IMR-90 (cell line): ENCODE measurements at regions not wholly inside any gene's neighbourhood (a gene's known extent, or its start where the extent isn't known, plus 50 kb on each side); places are given as distances from the start of the nearest gene placed in this dataset.

Experiments used
- ATAC-seq: fragments of 200-7000 bp; cut with Tn5 transposase; 2 replicates; pipeline ENCODE4 v1.9.1; 2020; ENCODE audit warnings: low read depth, mild to moderate bottlenecking, moderate library complexity
- BruUV-seq: library from RNA; stranded (reverse); fragments of 400-500 nt; replicated peaks from 2 replicates; lab custom pipeline; 2021; lab: Mats Ljungman, UMichigan
- CTCF ChIA-PET: fragments of 300-600 bp; formaldehyde crosslinking; extraction: SDS; loops from one replicate; lab custom pipeline; 2021; ENCODE audit warnings: antibody characterized with exemption; lab: Yijun Ruan, JAX
- POLR2A ChIA-PET: fragments of 300-600 bp; sonication (Branson Sonifier 250); formaldehyde crosslinking; loops from one replicate; lab custom pipeline; 2022; ENCODE audit warnings: antibody characterized with exemption; ENCODE audit not compliant: unreplicated experiment; lab: Charles Lee
- DNase-seq: peaks from one replicate; pipeline ENCODE4 v3.0.0; 2013
- H2AFZ ChIP-seq: replicated peaks from 2 replicates; pipeline ENCODE3; 2013; ENCODE audit warnings: low read length, mild to moderate bottlenecking; ENCODE audit not compliant: poor library complexity
- H2AK5ac ChIP-seq: 2 replicates; pipeline ENCODE4 v1.6.1; 2013; ENCODE audit warnings: low read depth, low read length, inconsistent platforms
- H2AK9ac ChIP-seq: replicated peaks from 2 replicates; pipeline ENCODE3; 2013; ENCODE audit warnings: mild to moderate bottlenecking, low read depth, low read length, moderate library complexity; ENCODE audit not compliant: poor library complexity
- H2BK120ac ChIP-seq: 2 replicates; pipeline ENCODE4 v1.6.1; 2013; ENCODE audit warnings: low read depth, low read length, inconsistent platforms
- H2BK15ac ChIP-seq: 3 replicates; pipeline ENCODE4 v1.6.1; 2013; ENCODE audit warnings: low read depth, low read length, inconsistent platforms
- H2BK20ac ChIP-seq: 2 replicates; pipeline ENCODE4 v1.6.1; 2013; ENCODE audit warnings: low read depth, mild to moderate bottlenecking, inconsistent platforms, low read length, moderate library complexity
- H2BK5ac ChIP-seq: 2 replicates; pipeline ENCODE4 v1.6.1; 2013; ENCODE audit warnings: mild to moderate bottlenecking, low read depth, low read length, inconsistent platforms; ENCODE audit not compliant: poor library complexity, severe bottlenecking
- H3K14ac ChIP-seq: replicated peaks from 2 replicates; pipeline ENCODE4 v1.6.1; 2013; ENCODE audit warnings: low read depth, low read length, inconsistent platforms
- H3K18ac ChIP-seq: 2 replicates; pipeline ENCODE4 v1.6.1; 2013; ENCODE audit warnings: low read depth, low read length, control low read depth
- H3K23ac ChIP-seq: 2 replicates; pipeline ENCODE4 v1.6.1; 2013; ENCODE audit warnings: low read depth, low read length, inconsistent platforms
- H3K27ac ChIP-seq: 2 replicates; pipeline ENCODE4 v1.5.1; 2013; ENCODE audit warnings: mild to moderate bottlenecking, control low read depth, low read length; ENCODE audit not compliant: insufficient read depth
- H3K27me3 ChIP-seq: 2 replicates; pipeline ENCODE4 v1.6.1; 2013; ENCODE audit warnings: low read length; ENCODE audit not compliant: control insufficient read depth, insufficient read depth
- H3K36me3 ChIP-seq: 2 replicates; pipeline ENCODE4 v1.6.1; 2013; ENCODE audit warnings: low read length, mixed read lengths; ENCODE audit not compliant: control insufficient read depth, insufficient read depth
- H3K4ac ChIP-seq: 2 replicates; pipeline ENCODE4 v1.6.1; 2013; ENCODE audit warnings: low read depth, low read length, inconsistent platforms
- H3K4me1 ChIP-seq: 2 replicates; pipeline ENCODE4 v1.6.1; 2013; ENCODE audit warnings: low read length, mixed read lengths; ENCODE audit not compliant: control insufficient read depth, insufficient read depth
- H3K4me2 ChIP-seq: 2 replicates; pipeline ENCODE4 v1.6.1; 2013; ENCODE audit warnings: low read depth, mild to moderate bottlenecking, control low read depth, low read length, moderate library complexity
- H3K4me3 ChIP-seq: 2 replicates; pipeline ENCODE4 v1.5.1; 2013; ENCODE audit warnings: low read depth, mild to moderate bottlenecking, control low read depth, low read length, moderate library complexity; ENCODE audit not compliant: insufficient read depth
- H3K56ac ChIP-seq: 2 replicates; pipeline ENCODE4 v1.6.1; 2013; ENCODE audit warnings: low read length, inconsistent platforms; ENCODE audit not compliant: insufficient read depth; ENCODE audit errors: extremely low read depth
- H3K79me1 ChIP-seq, 2 experiments: 2 replicates each; pipeline ENCODE4 v1.6.1; 2013; ENCODE audit warnings: low read length in 2 of 2, inconsistent platforms in 1 of 2, low read depth in 1 of 2
- H3K9ac ChIP-seq: 2 replicates; pipeline ENCODE4 v1.6.1; 2013; ENCODE audit warnings: low read depth, low read length, control low read depth
- H3K9me1 ChIP-seq: 2 replicates; pipeline ENCODE4 v1.6.1; 2013; ENCODE audit warnings: low read length, inconsistent platforms; ENCODE audit not compliant: insufficient read depth
- H3K9me3 ChIP-seq: 2 replicates; pipeline ENCODE4 v1.6.1; 2013; ENCODE audit warnings: low read length; ENCODE audit not compliant: control insufficient read depth, insufficient read depth
- H4K20me1 ChIP-seq: 2 replicates; pipeline ENCODE4 v1.6.1; 2013; ENCODE audit warnings: low read length, inconsistent platforms; ENCODE audit not compliant: insufficient read depth
- H4K5ac ChIP-seq: 2 replicates; pipeline ENCODE4 v1.6.1; 2013; ENCODE audit warnings: mild to moderate bottlenecking, low read depth, low read length, control low read depth
- H4K8ac ChIP-seq, 2 experiments: 2 replicates each; pipeline ENCODE4 v1.6.1; 2013; ENCODE audit warnings: low read depth in 2 of 2, low read length in 2 of 2, control low read depth in 1 of 2, inconsistent platforms in 1 of 2
- H4K91ac ChIP-seq: 2 replicates; pipeline ENCODE4 v1.6.1; 2013; ENCODE audit warnings: low read depth, low read length, inconsistent platforms; ENCODE audit not compliant: insufficient read depth
- BHLHE40 ChIP-seq: fragments of 150-350 bp; IDR thresholded peaks from 2 replicates; pipeline ENCODE4 v1.6.1; 2016; ENCODE audit warnings: mild to moderate bottlenecking, low read depth, low read length
- FOS ChIP-seq: fragments of 150-350 bp; IDR thresholded peaks from 2 replicates; pipeline ENCODE4 v1.6.1; 2016; ENCODE audit warnings: low read depth, low read length
- NFE2L2 ChIP-seq: fragments of 150-350 bp; IDR thresholded peaks from 2 replicates; pipeline ENCODE4 v1.6.1; 2016; ENCODE audit warnings: low read depth, mild to moderate bottlenecking, low read length
- RAD21 ChIP-seq: IDR thresholded peaks from 2 replicates; pipeline ENCODE4 v1.6.1; 2012; ENCODE audit warnings: low read length, improper control_type of control experiment
- RCOR1 ChIP-seq: IDR thresholded peaks from 2 replicates; pipeline ENCODE4 v1.6.1; 2012; ENCODE audit warnings: mild to moderate bottlenecking, low read length, improper control_type of control experiment; ENCODE audit not compliant: insufficient replicate concordance
- RFX5 ChIP-seq: IDR thresholded peaks from 2 replicates; pipeline ENCODE4 v1.8.0; 2012; ENCODE audit warnings: low read depth, mild to moderate bottlenecking, low read length, moderate library complexity
- SMC3 ChIP-seq: fragments of 150-350 bp; IDR thresholded peaks from 2 replicates; pipeline ENCODE4 v1.6.1; 2016; ENCODE audit warnings: low read depth, mild to moderate bottlenecking, antibody characterized with exemption, low read length, moderate library complexity
- WGBS, 2 experiments: methylation state at CpG; one replicate each; pipeline versions ENCODE4 v1.1.5 to v1.1.7; 2013; ENCODE audit warnings: missing lambda C conversion rate in 2 of 2; ENCODE audit not compliant: insufficient read length in 1 of 2; ENCODE audit errors: extremely low coverage in 2 of 2; 5-methylcytosine and 5-hydroxymethylcytosine counted together
- dilution Hi-C: fragments of 300-500 bp; cut with HindIII; formaldehyde crosslinking; loops from one replicate; pipeline ENCODE4 v1.14.3; 2018; ENCODE audit warnings: low sequenced_read_pairs; ENCODE audit not compliant: unreplicated experiment
- in situ Hi-C: fragments of 300-500 bp; cut with MboI; formaldehyde crosslinking; loops from 3 replicates; pipeline ENCODE4 v1.14.3; 2019; ENCODE audit warnings: low sequenced_read_pairs, inconsistent platforms, mixed read lengths
- intact Hi-C: fragments of 100-400 bp; cut with micrococcal nuclease; formaldehyde crosslinking; loops from 2 replicates; pipeline ENCODE4 v1.10.0; 2022
- TF ChIP-seq, protein P1 (sequence below): fragments of 150-350 bp; IDR thresholded peaks from 2 replicates; pipeline ENCODE4 v1.6.1; 2017; ENCODE audit warnings: mild to moderate bottlenecking, antibody characterized with exemption, low read length, low read depth
- TF ChIP-seq, protein P2 (sequence below): conservative IDR thresholded peaks from 2 replicates; pipeline ENCODE4 v1.5.1; 2012; ENCODE audit warnings: mild to moderate bottlenecking, low read depth, low read length, improper control_type of control experiment

DNA sequence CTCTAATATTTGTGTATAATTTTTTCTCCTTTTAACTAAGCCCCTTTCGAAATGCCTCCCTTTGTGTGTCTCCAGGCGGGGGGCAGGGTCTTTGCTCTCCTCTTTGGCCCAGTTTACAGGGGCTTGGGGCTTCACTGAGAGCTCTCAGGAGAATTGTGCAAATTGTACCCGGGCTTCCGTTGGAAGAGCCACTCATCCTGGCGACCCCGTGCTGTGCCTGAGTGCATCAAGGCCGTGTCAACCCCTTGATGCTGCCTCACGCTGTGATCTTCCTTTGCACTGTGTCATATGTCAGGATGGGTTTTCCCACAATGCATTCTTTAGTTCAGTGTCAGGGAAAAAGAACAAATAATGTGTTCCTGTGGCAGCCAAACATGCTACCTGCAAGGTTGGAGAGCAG is 118.0 kb upstream of the POU3F2 start:
- H4K5ac ChIP-seq = no peak overlapping the region
- peaks cover 2% of the 10 kb centered on the region; the same call in 1 of the 2 replicates for H3K9me3 ChIP-seq
- H2AK9ac ChIP-seq = no peak overlapping the region
- H3K56ac ChIP-seq = no peak overlapping the region
- intact Hi-C loops (no loop called here), in situ Hi-C loops (no loop called here), dilution Hi-C loops (no loop called here)
- H2AFZ ChIP-seq = no peak overlapping the region
- CTCF ChIA-PET = no interaction called here
- H3K79me1 ChIP-seq = no peaks in the 10 kb centered on the region
- no peak overlapping the region for H3K27ac ChIP-seq
- 0% methylated on average over 2 of the region's 8 CpGs; no CpG with 5 or more reads in 1 of the 2 experiments for WGBS, 2 experiments
- H2BK120ac ChIP-seq = no peak overlapping the region
- DNase-seq = no peak
- no peaks in the 10 kb centered on the region for H3K27me3 ChIP-seq
- TF ChIP-seq NFE2L2 = no peak
- TF ChIP-seq RCOR1 = no peak
- TF ChIP-seq SMC3 = no peak
- TF ChIP-seq, protein P1, sequence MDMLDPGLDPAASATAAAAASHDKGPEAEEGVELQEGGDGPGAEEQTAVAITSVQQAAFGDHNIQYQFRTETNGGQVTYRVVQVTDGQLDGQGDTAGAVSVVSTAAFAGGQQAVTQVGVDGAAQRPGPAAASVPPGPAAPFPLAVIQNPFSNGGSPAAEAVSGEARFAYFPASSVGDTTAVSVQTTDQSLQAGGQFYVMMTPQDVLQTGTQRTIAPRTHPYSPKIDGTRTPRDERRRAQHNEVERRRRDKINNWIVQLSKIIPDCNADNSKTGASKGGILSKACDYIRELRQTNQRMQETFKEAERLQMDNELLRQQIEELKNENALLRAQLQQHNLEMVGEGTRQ = no peak
- no peak for TF ChIP-seq RFX5
- TF ChIP-seq RAD21 = no peak
- no peak for TF ChIP-seq FOS
- no peak for TF ChIP-seq BHLHE40
- TF ChIP-seq, protein P2, sequence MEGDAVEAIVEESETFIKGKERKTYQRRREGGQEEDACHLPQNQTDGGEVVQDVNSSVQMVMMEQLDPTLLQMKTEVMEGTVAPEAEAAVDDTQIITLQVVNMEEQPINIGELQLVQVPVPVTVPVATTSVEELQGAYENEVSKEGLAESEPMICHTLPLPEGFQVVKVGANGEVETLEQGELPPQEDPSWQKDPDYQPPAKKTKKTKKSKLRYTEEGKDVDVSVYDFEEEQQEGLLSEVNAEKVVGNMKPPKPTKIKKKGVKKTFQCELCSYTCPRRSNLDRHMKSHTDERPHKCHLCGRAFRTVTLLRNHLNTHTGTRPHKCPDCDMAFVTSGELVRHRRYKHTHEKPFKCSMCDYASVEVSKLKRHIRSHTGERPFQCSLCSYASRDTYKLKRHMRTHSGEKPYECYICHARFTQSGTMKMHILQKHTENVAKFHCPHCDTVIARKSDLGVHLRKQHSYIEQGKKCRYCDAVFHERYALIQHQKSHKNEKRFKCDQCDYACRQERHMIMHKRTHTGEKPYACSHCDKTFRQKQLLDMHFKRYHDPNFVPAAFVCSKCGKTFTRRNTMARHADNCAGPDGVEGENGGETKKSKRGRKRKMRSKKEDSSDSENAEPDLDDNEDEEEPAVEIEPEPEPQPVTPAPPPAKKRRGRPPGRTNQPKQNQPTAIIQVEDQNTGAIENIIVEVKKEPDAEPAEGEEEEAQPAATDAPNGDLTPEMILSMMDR = no peak
- H3K9me1 ChIP-seq = no peaks in the 10 kb centered on the region
- no peak overlapping the region for H3K4me2 ChIP-seq
- no peaks in the 10 kb centered on the region for H3K4me1 ChIP-seq
- no peak overlapping the region for H3K9ac ChIP-seq
- POLR2A ChIA-PET = no interaction called here
- H2AK5ac ChIP-seq = no peak overlapping the region
- no peak overlapping the region for H4K8ac ChIP-seq
- no peak overlapping the region for H3K4me3 ChIP-seq
- H3K4ac ChIP-seq = no peak overlapping the region
- no peak overlapping the region for H3K23ac ChIP-seq
- no peak overlapping the region for H3K18ac ChIP-seq
- H2BK20ac ChIP-seq = no peak overlapping the region
- no peak for ATAC-seq
- H3K36me3 ChIP-seq = no peaks in the 10 kb centered on the region
- BruUV-seq = no TSS peak
- H4K20me1 ChIP-seq = no peaks in the 10 kb centered on the region
- no peak overlapping the region for H4K91ac ChIP-seq
- no peak overlapping the region for H2BK5ac ChIP-seq
- H2BK15ac ChIP-seq = no peak overlapping the region
- no peak overlapping the region for H3K14ac ChIP-seq
